WERI-Rb-1 (cell line): ENCODE measurements at regions not wholly inside any gene's neighbourhood (a gene's known extent, or its start where the extent isn't known, plus 50 kb on each side); places are given as distances from the start of the nearest gene placed in this dataset.
"Not testable (repeated sequence)": the region's sequence is repeated elsewhere in the genome, so short reads cannot be mapped to it uniquely, and the experiment has no call there.

Experiments
- DNase-seq: peaks from one replicate; pipeline ENCODE4 v3.0.0-alpha.2; 2020
- H3K27ac ChIP-seq: fragments of 250-450 bp; sonication (Bioruptor Pico); 2 replicates; pipeline ENCODE4 v1.5.1; 2020; ENCODE audit warnings: mild to moderate bottlenecking, moderate library complexity
- H3K27me3 ChIP-seq: fragments of 250-450 bp; sonication (Bioruptor Pico); 2 replicates; pipeline ENCODE4 v1.5.1; 2021; ENCODE audit warnings: mild to moderate bottlenecking, low read depth, moderate library complexity; ENCODE audit not compliant: insufficient read depth, severe bottlenecking
- H3K36me3 ChIP-seq: fragments of 250-450 bp; sonication (Bioruptor Pico); 2 replicates; pipeline ENCODE4 v1.5.1; 2020; ENCODE audit warnings: mild to moderate bottlenecking, moderate library complexity
- H3K4me3 ChIP-seq: 2 replicates; pipeline ENCODE4 v1.5.1; 2011; ENCODE audit warnings: low read depth, mild to moderate bottlenecking, control low read depth, low read length
- H3K9me3 ChIP-seq: fragments of 250-450 bp; sonication (Bioruptor Pico); 2 replicates; pipeline ENCODE4 v1.5.1; 2021; ENCODE audit warnings: mild to moderate bottlenecking, moderate library complexity; ENCODE audit not compliant: severe bottlenecking
- TF ChIP-seq, protein P1 (sequence below): IDR thresholded peaks from 2 replicates; pipeline ENCODE4 v1.5.1; 2011; ENCODE audit warnings: low read depth, mild to moderate bottlenecking, control low read depth, inconsistent platforms, low read length

DNA sequence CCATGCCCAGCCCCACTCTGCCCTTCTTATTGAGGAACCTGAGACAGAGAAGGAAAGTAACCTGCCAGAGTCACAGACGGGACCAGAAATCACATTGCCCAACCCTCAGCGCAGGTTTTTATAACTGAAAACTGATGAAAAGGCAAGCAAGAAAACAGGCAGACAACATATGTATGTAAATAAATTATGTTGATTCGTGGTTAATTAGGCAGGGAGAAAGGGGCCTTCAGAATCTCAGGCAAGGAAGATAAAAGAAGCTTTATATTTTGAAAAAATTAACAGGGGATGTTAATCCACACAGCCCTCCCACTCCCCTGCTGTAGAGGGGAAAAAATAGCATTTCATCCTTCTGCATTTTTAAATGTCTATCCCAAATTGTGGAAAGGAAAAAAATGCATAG, 378.5 kb downstream of the PIK3C3 start:
- H3K36me3 ChIP-seq, result peaks cover 72% of the 10 kb centered on the region
- no peak overlapping the region for H3K4me3 ChIP-seq

DNA sequence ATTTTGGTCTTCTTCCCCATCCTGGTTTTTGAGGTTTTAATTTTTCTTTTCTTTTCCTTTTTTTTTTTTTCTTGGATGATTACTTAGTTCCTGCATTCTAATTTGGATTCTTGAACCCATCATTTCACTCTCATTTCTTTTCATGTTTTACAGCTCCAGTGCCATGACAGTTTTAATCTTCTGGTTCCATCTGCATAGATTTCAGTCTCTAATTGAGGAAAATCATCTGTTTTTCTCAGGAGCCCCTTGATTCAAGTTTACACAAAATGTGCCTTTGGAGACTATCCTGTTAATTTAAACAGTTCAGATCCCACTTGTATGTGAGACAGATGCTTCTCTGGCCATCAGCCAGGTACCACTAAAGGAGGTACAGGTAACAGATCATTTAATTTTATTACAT, 379.9 kb downstream of the PIK3C3 start:
- DNase-seq, result no peak
- H3K36me3 ChIP-seq, result peaks cover 79% of the 10 kb centered on the region
- H3K9me3 ChIP-seq, result no peaks in the 10 kb centered on the region
- H3K4me3 ChIP-seq, result no peak overlapping the region
- TF ChIP-seq, protein P1, sequence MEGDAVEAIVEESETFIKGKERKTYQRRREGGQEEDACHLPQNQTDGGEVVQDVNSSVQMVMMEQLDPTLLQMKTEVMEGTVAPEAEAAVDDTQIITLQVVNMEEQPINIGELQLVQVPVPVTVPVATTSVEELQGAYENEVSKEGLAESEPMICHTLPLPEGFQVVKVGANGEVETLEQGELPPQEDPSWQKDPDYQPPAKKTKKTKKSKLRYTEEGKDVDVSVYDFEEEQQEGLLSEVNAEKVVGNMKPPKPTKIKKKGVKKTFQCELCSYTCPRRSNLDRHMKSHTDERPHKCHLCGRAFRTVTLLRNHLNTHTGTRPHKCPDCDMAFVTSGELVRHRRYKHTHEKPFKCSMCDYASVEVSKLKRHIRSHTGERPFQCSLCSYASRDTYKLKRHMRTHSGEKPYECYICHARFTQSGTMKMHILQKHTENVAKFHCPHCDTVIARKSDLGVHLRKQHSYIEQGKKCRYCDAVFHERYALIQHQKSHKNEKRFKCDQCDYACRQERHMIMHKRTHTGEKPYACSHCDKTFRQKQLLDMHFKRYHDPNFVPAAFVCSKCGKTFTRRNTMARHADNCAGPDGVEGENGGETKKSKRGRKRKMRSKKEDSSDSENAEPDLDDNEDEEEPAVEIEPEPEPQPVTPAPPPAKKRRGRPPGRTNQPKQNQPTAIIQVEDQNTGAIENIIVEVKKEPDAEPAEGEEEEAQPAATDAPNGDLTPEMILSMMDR, result no peak
- H3K27ac ChIP-seq, result no peak overlapping the region
- H3K27me3 ChIP-seq, result no peaks in the 10 kb centered on the region

More for the DNA sequence above, 378.5 kb downstream of the PIK3C3 start:
- no peak for DNase-seq
- TF ChIP-seq, protein P1, result no peak
- Histone ChIP-seq H3K27ac (no peak overlapping the region), H3K27me3 (no peaks in the 10 kb centered on the region), H3K9me3 (no peaks in the 10 kb centered on the region)

DNA sequence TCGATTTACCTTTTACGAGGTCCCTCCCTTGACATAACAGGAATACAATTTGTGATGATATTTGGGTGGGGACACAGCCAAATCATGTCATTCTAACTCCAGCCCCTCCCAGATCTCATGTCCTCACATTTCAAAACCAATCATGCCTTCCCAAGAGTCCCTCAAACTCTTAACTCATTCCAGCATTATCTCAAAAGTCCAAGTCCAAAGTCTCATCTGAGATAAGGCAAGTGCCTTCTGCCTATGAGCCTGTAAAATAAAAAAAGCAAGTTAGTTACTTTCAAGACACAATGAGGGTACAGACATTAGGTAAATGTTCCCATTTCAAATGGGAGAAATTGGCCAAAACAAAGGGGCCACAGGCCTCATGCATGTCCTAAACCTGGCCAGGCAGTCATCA, 381.1 kb downstream of the PIK3C3 start:
- H3K4me3 ChIP-seq, result no peak overlapping the region
- no peak for DNase-seq
- H3K9me3 ChIP-seq, result no peaks in the 10 kb centered on the region
- TF ChIP-seq, protein P1, result no peak
- no peaks in the 10 kb centered on the region for H3K27me3 ChIP-seq
- H3K27ac ChIP-seq, result no peak overlapping the region
- peaks cover 86% of the 10 kb centered on the region for H3K36me3 ChIP-seq

DNA sequence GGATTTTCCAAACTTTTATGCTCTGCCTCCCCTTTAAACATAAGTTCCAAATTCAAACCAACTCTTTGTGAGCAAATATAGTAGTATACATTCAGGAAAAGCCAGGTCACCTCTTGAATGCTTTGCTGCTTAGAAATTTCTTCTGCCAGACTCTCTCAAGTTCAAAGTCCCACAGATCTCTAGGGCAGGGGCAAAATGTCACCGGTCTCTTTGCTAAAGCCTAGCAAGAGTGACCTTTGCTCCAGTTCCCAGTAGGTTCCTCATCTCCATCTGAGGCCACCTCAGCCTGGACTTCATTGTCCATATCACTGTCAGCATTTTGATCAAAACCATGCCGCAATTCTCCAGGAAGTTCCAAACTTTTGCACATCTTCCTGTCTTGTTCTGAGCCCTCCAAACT, 382.3 kb downstream of the PIK3C3 start:
- H3K9me3 ChIP-seq, H3K27ac ChIP-seq, H3K27me3 ChIP-seq, H3K4me3 ChIP-seq, DNase-seq: not testable (repeated sequence)
- H3K36me3 ChIP-seq, result peaks cover 87% of the 10 kb centered on the region

DNA sequence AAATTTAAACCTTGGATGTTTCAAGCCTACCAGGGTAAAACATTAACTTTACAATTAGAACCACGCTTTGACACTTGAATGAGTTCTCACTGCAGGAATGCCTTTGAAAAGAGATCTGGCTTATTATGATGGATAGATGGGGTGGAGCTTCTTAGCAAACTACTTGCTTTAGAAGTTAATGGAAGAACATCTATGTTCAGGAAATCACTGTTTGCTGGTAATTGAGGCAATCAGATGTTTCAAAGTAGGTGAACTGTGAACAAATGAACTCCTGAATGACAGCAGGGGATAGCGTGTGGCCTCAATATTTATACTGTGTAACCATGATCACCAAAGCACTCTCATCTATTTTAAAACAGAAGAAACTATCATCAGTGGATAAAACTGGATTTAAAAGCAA, 383.6 kb downstream of the PIK3C3 start:
- no peak overlapping the region for H3K4me3 ChIP-seq

DNA sequence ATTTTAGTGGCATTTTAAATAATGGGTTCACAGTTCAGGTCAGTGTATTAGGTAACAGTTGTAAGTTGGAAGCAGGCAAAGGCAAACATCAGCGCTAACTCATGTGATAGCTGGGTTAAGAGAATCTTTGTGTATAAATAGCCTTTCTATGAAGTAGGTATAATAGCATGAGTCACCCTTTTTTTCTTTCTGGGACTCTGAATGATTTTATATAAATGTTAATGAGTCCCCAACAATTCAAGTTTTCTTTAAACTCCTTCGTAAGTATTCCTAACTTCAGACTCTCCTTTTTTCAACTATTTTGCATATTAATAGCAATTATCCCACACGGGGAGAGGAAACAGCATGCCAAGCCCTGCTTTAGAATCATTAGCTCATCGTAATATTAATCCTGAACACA, 384.3 kb downstream of the PIK3C3 start:
- Histone ChIP-seq H3K9me3 (no peaks in the 10 kb centered on the region), H3K36me3 (peaks cover 83% of the 10 kb centered on the region), H3K4me3 (no peak overlapping the region), H3K27ac (no peak overlapping the region), H3K27me3 (no peaks in the 10 kb centered on the region)
- DNase-seq, result no peak
- TF ChIP-seq, protein P1, result no peak

More for the DNA sequence above, 383.6 kb downstream of the PIK3C3 start:
- no peak overlapping the region for H3K27ac ChIP-seq
- no peaks in the 10 kb centered on the region for H3K9me3 ChIP-seq
- no peak for DNase-seq
- H3K27me3 ChIP-seq, result no peaks in the 10 kb centered on the region
- H3K36me3 ChIP-seq, result peaks cover 87% of the 10 kb centered on the region
- TF ChIP-seq, protein P1, result no peak
